Naive thymus-derived CD4-positive, alpha-beta T cell (primary cell): ENCODE measurements at regions not wholly inside any gene's neighbourhood (a gene's known extent, or its start where the extent isn't known, plus 50 kb on each side); places are given as distances from the start of the nearest gene placed in this dataset.
A peak's percentile ranks its signal among the peaks of the same experiment; 100 is the strongest.

Source experiments
- ATAC-seq: fragments of 150-1000 bp; cut with Tn5 transposase; 2 replicates; pipeline ENCODE4 v1.10.0; 2021; ENCODE audit warnings: mild to moderate bottlenecking, moderate library complexity
- CTCF ChIA-PET: fragments of 350-600 bp; sonication (Branson Sonifier 250); formaldehyde crosslinking; loops from one replicate; lab custom pipeline; 2021; ENCODE audit warnings: antibody characterized with exemption; lab: Charles Lee
- POLR2A ChIA-PET: fragments of 350-600 bp; sonication (Branson Sonifier 250); formaldehyde crosslinking; loops from one replicate; lab custom pipeline; 2021; ENCODE audit warnings: antibody characterized with exemption, inconsistent platforms; lab: Charles Lee
- DNase-seq, 9 donors: peaks; one replicate each; pipeline versions ENCODE4 v3.0.0 to v3.0.0-alpha.2; 2020 to 2022; ENCODE audit warnings: mixed read lengths in 1 of 9
- H3K27ac ChIP-seq: one replicate; pipeline ENCODE4 v1.7.0; 2013; ENCODE audit warnings: mild to moderate bottlenecking, low read depth, low read length, moderate library complexity
- H3K27me3 ChIP-seq, 2 donors: one replicate each; pipeline ENCODE4 v1.7.0; 2013; ENCODE audit warnings: low read length in 2 of 2, mild to moderate bottlenecking in 2 of 2, moderate library complexity in 2 of 2; ENCODE audit not compliant: control insufficient read depth in 2 of 2, insufficient read depth in 2 of 2
- H3K36me3 ChIP-seq, 3 experiments: 1 replicate in 2 of 3; 2 replicates in 1 of 3; pipeline ENCODE4 v1.7.0; 2013; ENCODE audit warnings: low read length in 3 of 3, mild to moderate bottlenecking in 3 of 3, moderate library complexity in 1 of 3; ENCODE audit not compliant: insufficient read depth in 3 of 3, control insufficient read depth in 2 of 3
- H3K4me1 ChIP-seq, 2 donors: one replicate each; pipeline ENCODE4 v1.7.0; 2013; ENCODE audit warnings: low read length in 2 of 2, mild to moderate bottlenecking in 2 of 2, moderate library complexity in 1 of 2; ENCODE audit not compliant: control insufficient read depth in 2 of 2, insufficient read depth in 2 of 2
- H3K4me3 ChIP-seq: 2 replicates; pipeline ENCODE4 v1.7.0; 2013; ENCODE audit warnings: mild to moderate bottlenecking, low read length
- H3K9me3 ChIP-seq, 3 experiments: 1 replicate in 2 of 3; 2 replicates in 1 of 3; pipeline ENCODE4 v1.7.0; 2013; ENCODE audit warnings: low read length in 3 of 3; ENCODE audit not compliant: control insufficient read depth in 2 of 3
- H3K27ac Mint-ChIP-seq, 9 donors: one replicate each; pipeline ENCODE4 v1.8.0; 2020 to 2022; ENCODE audit warnings: mixed read lengths in 9 of 9, mild to moderate bottlenecking in 8 of 9, moderate library complexity in 5 of 9, inconsistent platforms in 2 of 9
- H3K27me3 Mint-ChIP-seq, 5 donors: one replicate each; pipeline ENCODE4 v1.8.0; 2021 to 2022; ENCODE audit warnings: mixed read lengths in 5 of 5, mild to moderate bottlenecking in 1 of 5
- H3K36me3 Mint-ChIP-seq, 5 donors: one replicate each; pipeline ENCODE4 v1.8.0; 2020 to 2022; ENCODE audit warnings: mixed read lengths in 5 of 5, mild to moderate bottlenecking in 3 of 5, inconsistent platforms in 1 of 5
- H3K4me1 Mint-ChIP-seq, 7 donors: one replicate each; pipeline ENCODE4 v1.8.0; 2020 to 2022; ENCODE audit warnings: mixed read lengths in 7 of 7, mild to moderate bottlenecking in 3 of 7, inconsistent platforms in 1 of 7
- H3K4me3 Mint-ChIP-seq, 10 donors: one replicate each; pipeline ENCODE4 v1.8.0; 2020 to 2022; ENCODE audit warnings: mild to moderate bottlenecking in 10 of 10, mixed read lengths in 10 of 10, moderate library complexity in 6 of 10, inconsistent platforms in 2 of 10
- H3K9me3 Mint-ChIP-seq, 11 donors: one replicate each; pipeline ENCODE4 v1.8.0; 2020 to 2022; ENCODE audit warnings: mixed read lengths in 11 of 11, mild to moderate bottlenecking in 4 of 11, inconsistent platforms in 1 of 11, moderate library complexity in 1 of 11
- intact Hi-C, 2 donors: fragments of 100-400 bp; cut with micrococcal nuclease; formaldehyde crosslinking; loops; one replicate each; pipeline ENCODE4 v1.15.1; 2023

DNA sequence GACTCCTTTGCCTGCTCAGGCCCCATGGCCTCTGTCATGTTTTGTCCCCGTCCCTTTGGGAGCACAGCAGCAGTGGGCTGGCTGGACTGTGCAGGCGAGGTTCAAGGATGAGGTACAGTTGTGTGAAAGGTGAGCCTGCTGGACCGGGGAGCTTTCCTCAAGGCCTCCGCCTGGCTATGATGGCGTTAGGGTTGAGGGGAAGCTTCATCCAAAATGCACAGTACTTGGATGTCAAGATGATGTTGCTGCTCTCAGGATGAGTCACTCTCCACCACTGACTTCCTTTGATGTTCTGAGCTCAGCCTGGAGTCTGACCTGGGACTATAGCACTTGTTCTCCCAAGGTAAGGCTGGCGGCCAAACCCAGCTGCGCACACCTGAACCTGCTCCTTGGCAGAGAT lies 152.7 kb upstream of the SHH start:
- H3K4me1 Mint-ChIP-seq: peaks cover 0 to 19% (median 6%) of the 10 kb centered on the region in 7 donors
- no peak overlapping the region for H3K27ac Mint-ChIP-seq

DNA sequence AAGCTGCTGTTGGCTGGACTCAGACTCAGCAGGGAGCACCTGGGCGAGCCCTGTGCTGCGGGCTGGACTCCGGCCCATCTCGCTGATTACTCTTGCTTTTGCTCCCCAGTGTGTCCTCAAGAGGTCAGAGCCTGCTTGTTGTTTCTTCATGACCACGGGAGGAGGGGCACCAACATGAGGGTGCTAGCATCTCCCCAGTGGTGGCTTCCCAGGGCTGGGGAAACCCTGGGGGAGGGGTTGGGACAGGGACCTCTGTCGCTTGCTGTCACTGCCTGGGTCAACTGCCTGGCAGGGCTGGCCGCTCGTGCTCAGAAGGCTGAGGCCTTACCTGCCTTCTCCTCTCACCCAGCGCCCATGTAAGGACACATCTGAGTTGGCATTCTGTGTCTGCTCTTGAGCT lies 152.3 kb upstream of the SHH start:
- CTCF ChIA-PET: no interaction called here
- H3K36me3 ChIP-seq: no peaks in the 10 kb centered on the region
- Mint-ChIP-seq H3K27me3 (peaks cover 0 to 20% (median 0%) of the 10 kb centered on the region in 5 donors), H3K27ac (no peak overlapping the region), H3K9me3 (peaks cover 0 to 3% (median 0%) of the 10 kb centered on the region in 11 donors), H3K36me3 (peaks cover 0 to 3% (median 0%) of the 10 kb centered on the region in 5 donors), H3K4me1 (peaks cover 0 to 19% (median 6%) of the 10 kb centered on the region in 7 donors), H3K4me3 (no peak overlapping the region)
- DNase-seq (no peak), ATAC-seq (no peak)
- H3K9me3 ChIP-seq: no peaks in the 10 kb centered on the region
- no peak overlapping the region for H3K27ac ChIP-seq
- no peak overlapping the region for H3K4me3 ChIP-seq
- POLR2A ChIA-PET: no interaction called here
- intact Hi-C loops: no loop called here
- no peaks in the 10 kb centered on the region for H3K27me3 ChIP-seq
- no peaks in the 10 kb centered on the region for H3K4me1 ChIP-seq

More for the DNA sequence above, 152.7 kb upstream of the SHH start:
- H3K4me3 Mint-ChIP-seq: no peak overlapping the region
- intact Hi-C loops: no loop called here
- H3K27me3 Mint-ChIP-seq: peaks cover 0 to 20% (median 0%) of the 10 kb centered on the region in 5 donors
- ChIA-PET CTCF (no interaction called here), POLR2A (no interaction called here)
- Histone ChIP-seq H3K27ac (no peak overlapping the region), H3K4me3 (no peak overlapping the region), H3K36me3 (no peaks in the 10 kb centered on the region), H3K4me1 (no peaks in the 10 kb centered on the region), H3K27me3 (no peaks in the 10 kb centered on the region), H3K9me3 (no peaks in the 10 kb centered on the region)
- ATAC-seq (no peak), DNase-seq (no peak)
- peaks cover 0 to 3% (median 0%) of the 10 kb centered on the region in 5 donors for H3K36me3 Mint-ChIP-seq
- H3K9me3 Mint-ChIP-seq: peaks cover 0 to 3% (median 0%) of the 10 kb centered on the region in 11 donors

DNA sequence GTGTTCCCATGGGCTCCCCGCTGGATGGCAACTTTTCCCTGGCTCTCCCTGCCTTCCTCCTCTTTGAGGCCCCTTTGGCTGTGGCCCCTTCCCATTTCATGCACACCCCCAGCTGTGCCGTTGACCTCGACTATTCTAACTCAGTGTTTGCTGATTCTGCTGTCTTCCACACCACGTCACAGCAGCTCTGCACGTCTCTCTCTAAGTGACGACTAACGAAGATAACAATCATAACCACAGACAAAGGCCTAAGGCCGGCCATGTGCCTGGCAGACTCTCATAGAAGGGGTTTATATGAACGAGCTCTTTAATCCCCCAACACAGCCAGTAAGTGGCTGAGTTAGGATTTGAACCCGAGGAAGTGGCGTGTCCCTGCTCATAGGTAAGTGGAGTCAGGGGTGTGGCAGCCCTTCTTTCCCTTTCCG lies 151.5 kb upstream of the SHH start:
- peaks cover 0 to 19% (median 6%) of the 10 kb centered on the region in 7 donors for H3K4me1 Mint-ChIP-seq
- H3K9me3 Mint-ChIP-seq: peaks cover 0 to 3% (median 0%) of the 10 kb centered on the region in 11 donors
- no peaks in the 10 kb centered on the region for H3K36me3 ChIP-seq
- no peak overlapping the region for H3K27ac Mint-ChIP-seq
- DNase-seq: no peak
- intact Hi-C loops: no loop called here
- H3K4me3 Mint-ChIP-seq: no peak overlapping the region
- ATAC-seq: no peak
- ChIA-PET CTCF (no interaction called here), POLR2A (no interaction called here)
- peaks cover 0 to 3% (median 0%) of the 10 kb centered on the region in 5 donors for H3K36me3 Mint-ChIP-seq
- no peaks in the 10 kb centered on the region for H3K27me3 ChIP-seq
- no peaks in the 10 kb centered on the region for H3K9me3 ChIP-seq
- H3K4me1 ChIP-seq: no peaks in the 10 kb centered on the region
- H3K27me3 Mint-ChIP-seq: peaks cover 0 to 20% (median 0%) of the 10 kb centered on the region in 5 donors
- H3K4me3 ChIP-seq: no peak overlapping the region
- H3K27ac ChIP-seq: no peak overlapping the region

DNA sequence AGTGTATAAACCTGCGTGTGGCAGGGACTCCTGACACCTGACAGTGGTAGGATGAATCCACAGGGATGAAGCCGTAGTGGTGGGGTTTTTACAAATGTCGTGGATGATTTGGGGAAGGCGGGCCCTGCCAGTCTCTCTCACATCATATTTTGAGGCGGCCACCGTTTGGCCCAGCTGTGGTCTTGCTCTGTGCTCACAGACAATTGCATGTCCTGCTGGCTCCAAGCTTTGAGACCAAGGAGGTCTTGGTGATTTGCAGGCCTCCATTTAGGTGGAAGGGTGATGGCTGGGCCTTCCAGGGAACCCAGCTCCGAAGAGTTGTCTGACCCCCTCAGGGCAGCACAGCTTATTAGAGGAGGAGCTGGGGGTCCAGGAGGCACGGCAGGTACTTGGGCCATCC lies 151.1 kb upstream of the SHH start:
- ChIA-PET CTCF (no interaction called here), POLR2A (no interaction called here)
- Histone ChIP-seq H3K27me3 (no peaks in the 10 kb centered on the region), H3K27ac (no peak overlapping the region), H3K4me3 (no peak overlapping the region), H3K36me3 (no peaks in the 10 kb centered on the region), H3K9me3 (no peaks in the 10 kb centered on the region), H3K4me1 (no peaks in the 10 kb centered on the region)
- DNase-seq (no peak), ATAC-seq (no peak)
- Mint-ChIP-seq H3K36me3 (peaks cover 0 to 3% (median 0%) of the 10 kb centered on the region in 5 donors), H3K9me3 (peaks cover 0 to 3% (median 0%) of the 10 kb centered on the region in 11 donors), H3K4me3 (no peak overlapping the region), H3K27me3 (peaks cover 0 to 19% (median 0%) of the 10 kb centered on the region in 5 donors), H3K4me1 (peaks cover 0 to 19% (median 6%) of the 10 kb centered on the region in 7 donors), H3K27ac (no peak overlapping the region)
- intact Hi-C loops: no loop called here

DNA sequence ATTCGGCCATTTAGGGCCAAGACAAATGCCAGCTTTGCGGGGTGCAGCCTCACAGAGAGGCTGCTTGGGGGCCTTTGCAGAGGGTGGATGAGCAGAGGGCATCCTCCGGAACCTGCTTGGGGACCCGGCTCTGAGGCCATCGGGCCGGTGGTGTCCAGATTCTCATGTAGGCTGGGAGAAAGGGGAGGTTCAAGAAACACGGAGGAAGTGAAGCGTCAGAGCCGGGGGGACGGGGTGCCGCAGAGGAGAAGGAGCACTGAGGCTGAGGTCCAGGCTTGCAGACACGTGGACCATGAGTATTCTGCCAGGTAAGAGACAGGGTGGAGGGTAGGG lies 150.7 kb upstream of the SHH start:
- peaks cover 0 to 3% (median 0%) of the 10 kb centered on the region in 5 donors for H3K36me3 Mint-ChIP-seq
- CTCF ChIA-PET: no interaction called here
- no peaks in the 10 kb centered on the region for H3K36me3 ChIP-seq
- H3K4me3 ChIP-seq: no peak overlapping the region
- ATAC-seq: no peak
- peaks cover 0 to 3% (median 0%) of the 10 kb centered on the region in 11 donors for H3K9me3 Mint-ChIP-seq
- H3K4me3 Mint-ChIP-seq: no peak overlapping the region
- H3K9me3 ChIP-seq: no peaks in the 10 kb centered on the region
- H3K27ac Mint-ChIP-seq: no peak overlapping the region
- H3K27me3 ChIP-seq: no peaks in the 10 kb centered on the region
- no peak for DNase-seq
- no peaks in the 10 kb centered on the region for H3K4me1 ChIP-seq
- H3K27me3 Mint-ChIP-seq: peaks cover 0 to 15% (median 0%) of the 10 kb centered on the region in 5 donors
- intact Hi-C loops: no loop called here
- POLR2A ChIA-PET: no interaction called here
- peaks cover 0 to 19% (median 6%) of the 10 kb centered on the region in 7 donors for H3K4me1 Mint-ChIP-seq
- no peak overlapping the region for H3K27ac ChIP-seq

DNA sequence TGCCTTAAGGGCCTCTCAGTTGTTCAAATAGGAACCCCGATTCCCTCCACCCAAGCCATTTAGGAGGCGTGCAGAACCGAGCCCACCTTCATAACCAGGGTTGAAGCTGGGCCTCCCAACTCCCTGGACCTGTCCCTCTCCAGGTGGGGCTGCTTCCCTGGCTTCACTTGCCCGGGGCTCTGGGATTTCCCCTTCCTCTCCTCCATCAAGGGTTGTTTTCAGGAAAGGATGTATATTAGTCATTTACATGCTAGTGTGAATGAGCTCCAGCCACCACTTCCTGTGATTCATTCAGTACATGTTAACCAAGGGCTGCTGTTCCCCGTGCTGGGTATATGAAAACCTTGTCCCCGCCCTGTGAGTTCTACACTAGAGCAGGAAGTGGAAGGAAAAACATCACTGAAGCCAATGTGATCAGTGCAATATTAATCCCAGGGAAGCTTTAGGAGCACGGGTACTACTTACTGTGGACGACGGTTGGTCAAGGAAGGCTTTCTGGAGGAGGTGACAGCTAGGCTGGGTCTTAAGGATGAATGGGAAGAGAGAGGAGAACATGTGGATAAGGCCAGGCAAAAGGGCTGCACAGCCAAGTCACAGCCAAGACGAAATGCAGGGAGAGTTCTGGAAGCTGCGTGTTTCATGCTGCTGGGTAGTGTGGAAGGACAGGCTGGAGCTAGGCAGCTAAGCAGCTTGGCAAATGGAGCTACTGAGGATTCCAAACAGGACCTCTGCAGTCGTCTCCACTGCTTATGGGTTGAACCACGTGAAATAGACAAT lies 150.1 kb upstream of the SHH start:
- Histone ChIP-seq H3K4me1 (no peaks in the 10 kb centered on the region), H3K9me3 (no peaks in the 10 kb centered on the region), H3K27ac (no peak overlapping the region), H3K27me3 (no peaks in the 10 kb centered on the region), H3K36me3 (no peaks in the 10 kb centered on the region), H3K4me3 (no peak overlapping the region)
- POLR2A ChIA-PET: no interaction called here
- DNase-seq: peak in 1 of 9 donors; percentile 30
- H3K36me3 Mint-ChIP-seq: peaks cover 0 to 3% (median 0%) of the 10 kb centered on the region in 5 donors
- peaks cover 0 to 3% (median 0%) of the 10 kb centered on the region in 11 donors for H3K9me3 Mint-ChIP-seq
- H3K27ac Mint-ChIP-seq: peak overlapping the region in 2 of 9 donors; percentile 26 to 54
- peak overlapping the region in 1 of 10 donors; percentile 22 for H3K4me3 Mint-ChIP-seq
- H3K27me3 Mint-ChIP-seq: peaks cover 0 to 13% (median 0%) of the 10 kb centered on the region in 5 donors
- intact Hi-C loops: no loop called here
- H3K4me1 Mint-ChIP-seq: peaks cover 0 to 19% (median 6%) of the 10 kb centered on the region in 7 donors
- no peak for ATAC-seq
- CTCF ChIA-PET: no interaction called here
